Brain pericyte (primary cell): ENCODE measurements at regions not wholly inside any gene's neighbourhood (a gene's known extent, or its start where the extent isn't known, plus 50 kb on each side); places are given as distances from the start of the nearest gene placed in this dataset.
"Not testable (repeated sequence)": the region's sequence is repeated elsewhere in the genome, so short reads cannot be mapped to it uniquely, and the experiment has no call there.

Source experiments
- DNase-seq: peaks from one replicate; pipeline ENCODE4 v3.0.0-alpha.2; 2012; ENCODE audit warnings: low read depth, low spot score

DNA sequence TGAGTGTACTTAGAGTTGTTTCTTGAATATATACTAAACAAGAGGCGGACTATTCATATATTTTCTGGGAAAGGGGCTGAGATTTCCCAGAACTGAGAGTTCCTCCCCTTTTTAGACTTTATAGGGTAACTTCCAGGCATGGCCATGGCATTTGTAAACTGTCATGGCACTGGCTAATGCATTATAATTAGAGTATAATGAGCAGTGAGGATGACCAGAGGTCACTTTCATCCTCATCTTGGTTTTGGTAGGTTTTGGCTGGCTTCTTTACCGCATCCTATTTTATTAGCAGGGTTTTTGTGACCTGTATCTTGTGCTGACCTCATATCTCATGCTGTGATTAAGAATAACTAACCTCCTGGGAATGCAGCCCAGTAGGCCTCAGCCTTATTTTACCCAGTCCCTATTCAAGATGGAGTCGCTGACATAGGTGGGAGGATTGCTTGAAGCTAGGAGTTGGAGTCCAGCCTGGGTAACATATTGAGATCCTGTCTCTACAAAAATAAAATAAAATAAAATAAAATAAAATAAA, 91.4 kb downstream of the MOBP start:
- no peak for DNase-seq

DNA sequence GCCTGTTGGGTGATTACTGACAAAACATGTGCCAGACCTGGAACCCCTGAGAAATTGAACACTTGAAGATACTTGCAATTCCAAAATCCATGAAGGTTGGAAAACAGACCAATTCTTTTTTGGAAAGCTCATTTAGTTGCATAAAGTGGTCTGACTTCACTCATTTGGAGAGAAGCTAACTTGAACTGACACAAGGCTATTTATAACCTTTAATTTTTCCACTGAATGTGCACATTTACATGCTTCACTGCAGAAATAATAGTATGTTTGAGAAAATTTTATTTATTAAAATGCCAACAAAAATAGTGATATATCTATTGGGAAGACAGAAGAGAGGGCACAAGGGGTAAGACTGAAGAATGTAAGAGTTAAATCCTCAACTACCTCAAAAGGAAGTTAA, 92.1 kb downstream of the MOBP start:
- no peak for DNase-seq

DNA sequence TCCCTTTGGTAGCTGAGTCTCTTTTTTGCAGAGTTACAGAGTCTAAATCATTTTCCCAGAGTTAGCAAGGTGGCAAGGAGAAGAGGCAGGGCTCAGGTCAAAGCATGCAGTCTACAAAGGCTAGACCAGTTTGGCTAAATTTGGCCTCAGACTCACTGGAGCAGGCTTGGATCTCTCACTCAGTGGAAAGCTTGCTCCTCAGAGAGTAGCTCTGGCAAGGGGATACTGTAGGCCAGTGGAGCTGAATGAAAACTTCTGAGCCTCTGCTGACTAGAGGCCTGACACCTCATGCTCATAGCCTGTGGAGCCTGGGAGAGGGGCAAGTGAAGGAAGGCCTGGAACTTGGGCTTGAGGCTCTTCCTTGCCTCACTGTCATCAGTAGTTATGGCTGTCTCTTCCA, 101.0 kb downstream of the MOBP start:
- DNase-seq = no peak

DNA sequence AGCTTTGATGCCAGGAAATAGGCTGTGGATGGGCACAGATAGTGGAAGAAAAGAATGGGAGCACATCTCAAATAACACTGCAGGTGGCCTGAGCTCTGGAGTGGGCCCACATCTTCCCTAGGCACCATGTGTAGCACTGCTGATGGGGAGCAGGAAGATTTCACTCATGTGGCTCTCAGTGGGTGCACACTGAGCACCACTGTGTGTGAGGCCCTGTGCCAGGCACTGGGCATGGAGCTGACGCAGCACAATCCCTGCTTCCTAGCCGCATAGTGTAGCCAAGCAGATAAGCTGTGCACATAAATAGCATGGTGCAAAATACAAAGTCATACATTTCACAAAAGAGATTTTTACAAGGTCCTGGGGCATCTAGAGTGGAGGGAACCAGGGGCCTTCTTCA, 101.6 kb downstream of the MOBP start:
- DNase-seq = no peak

DNA sequence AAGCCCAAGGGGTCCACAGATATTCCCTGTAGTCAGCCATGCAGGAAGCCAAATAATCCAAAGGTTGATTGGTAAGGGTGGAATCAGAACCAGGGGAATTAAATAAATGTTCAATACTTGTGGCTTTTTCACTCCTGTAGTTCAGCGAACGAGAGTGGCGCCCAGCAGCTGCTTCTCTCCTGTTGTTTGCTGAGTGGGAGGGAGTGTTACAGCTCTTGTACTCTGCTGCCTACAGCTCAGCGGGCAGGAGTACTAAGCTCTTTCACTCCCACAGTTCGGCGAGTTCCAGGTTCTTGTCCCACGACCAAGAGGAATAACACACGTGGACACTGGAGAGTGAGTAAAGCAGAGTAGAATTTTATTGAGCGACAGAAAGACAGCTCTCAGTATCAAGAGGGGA, 105.9 kb downstream of the MOBP start:
- DNase-seq = no peak

DNA sequence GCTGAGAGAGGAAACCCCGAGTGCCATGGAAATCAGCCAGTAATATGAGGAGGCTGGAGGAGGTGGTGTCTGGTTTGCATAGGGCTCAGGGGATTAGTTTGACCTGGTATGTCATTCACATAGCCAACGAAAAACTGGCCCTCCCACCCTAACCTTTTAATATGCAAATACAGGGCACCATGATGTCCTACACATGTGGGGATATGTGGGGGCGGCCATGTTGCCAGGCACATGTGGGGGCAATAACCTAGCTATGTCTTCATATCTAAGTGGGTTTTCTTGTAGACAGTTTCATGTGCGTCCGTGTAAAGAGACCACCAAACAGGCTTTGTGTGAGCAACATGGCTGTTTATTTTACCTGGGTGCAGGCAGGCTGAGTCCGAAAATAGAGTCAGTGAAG, 110.1 kb downstream of the MOBP start:
- DNase-seq = no peak

DNA sequence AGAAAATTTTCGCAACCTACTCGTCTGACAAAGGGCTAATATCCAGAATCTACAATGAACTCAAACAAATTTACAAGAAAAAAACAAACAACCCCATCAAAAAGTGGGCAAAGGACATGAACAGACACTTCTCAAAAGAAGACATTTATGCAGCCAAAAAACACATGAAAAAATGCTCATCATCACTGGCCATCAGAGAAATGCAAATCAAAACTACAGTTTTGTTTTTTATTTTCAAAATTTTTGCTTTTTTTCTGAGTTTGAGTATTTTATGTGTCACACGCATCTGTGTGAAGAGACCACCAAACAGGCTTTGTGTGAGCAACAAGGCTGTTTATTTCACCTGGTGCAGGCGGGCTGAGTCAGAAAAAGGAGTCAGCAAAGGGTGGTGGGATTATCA, 118.7 kb downstream of the MOBP start:
- DNase-seq = not testable (repeated sequence)

DNA sequence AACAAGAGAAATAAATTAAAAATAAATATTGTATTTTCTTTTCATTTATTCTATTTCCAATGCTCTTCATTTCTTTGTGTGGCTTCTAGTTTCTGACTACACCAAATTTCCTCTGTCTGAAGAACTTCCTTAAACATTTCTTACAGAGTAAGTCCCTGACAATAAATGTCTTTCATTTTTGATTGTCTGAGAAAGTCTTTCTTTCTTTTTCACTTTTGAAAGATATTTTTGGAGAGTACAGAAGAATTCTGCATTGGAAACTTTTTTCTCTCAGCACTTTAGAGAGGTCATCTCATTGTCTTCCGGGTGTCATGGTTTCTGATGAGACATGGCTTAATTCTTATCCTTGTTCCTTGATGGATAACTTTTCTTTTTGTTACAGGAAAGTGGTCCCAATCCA, 119.6 kb downstream of the MOBP start:
- DNase-seq = no peak

DNA sequence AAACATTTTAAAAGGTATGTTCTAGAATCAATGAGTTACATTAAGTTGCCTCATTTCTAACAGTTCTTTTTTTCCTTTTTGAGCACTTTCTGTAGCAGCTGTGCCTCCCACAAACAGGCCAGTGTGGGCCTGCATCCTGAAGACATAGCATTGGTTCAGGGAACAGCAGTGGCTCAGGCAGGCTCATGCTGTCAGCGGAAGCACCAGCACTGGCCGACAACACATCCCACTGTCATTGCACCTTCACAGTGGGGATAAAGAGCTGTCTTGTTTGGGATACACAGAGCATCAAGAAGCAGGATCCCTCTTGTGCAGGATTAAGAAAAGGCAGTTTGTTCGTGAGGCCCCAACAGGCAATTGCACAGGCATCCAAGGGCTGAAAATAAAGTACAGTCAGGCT, 123.3 kb downstream of the MOBP start:
- no peak for DNase-seq

DNA sequence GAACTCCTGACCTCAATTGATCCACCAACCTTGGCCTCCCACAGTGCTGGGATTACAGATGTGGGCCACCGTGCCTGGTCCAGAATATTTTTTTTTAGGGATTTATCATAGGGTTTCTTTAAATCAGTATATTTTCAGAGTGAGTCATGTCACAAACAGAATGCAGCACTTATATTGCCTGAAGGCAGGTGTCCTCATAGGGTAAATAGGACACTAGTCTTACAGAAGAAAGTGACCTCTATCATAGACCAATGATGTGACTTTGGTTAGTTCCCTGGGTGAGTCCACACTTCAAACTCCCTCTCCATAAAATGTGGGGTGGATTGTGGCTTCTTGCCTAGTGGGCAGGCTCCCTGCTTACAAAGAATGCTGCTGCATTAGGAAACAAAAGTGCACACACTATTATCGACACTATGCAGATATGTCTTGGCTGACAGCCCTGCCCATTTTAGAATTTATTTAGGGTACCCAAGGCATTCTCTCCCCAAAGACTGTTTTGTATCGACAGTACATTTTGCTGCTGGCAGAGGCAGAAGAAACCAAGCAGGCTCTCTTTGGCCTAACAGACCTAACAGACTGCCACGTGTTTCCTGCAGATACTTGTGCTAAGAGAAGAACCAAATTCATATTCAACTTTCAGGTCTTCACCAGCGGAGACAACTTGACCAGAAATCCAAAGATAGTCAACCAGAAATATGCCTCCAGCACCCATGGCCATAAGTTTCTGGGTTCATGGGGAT, 125.0 kb downstream of the MOBP start:
- DNase-seq = no peak

DNA sequence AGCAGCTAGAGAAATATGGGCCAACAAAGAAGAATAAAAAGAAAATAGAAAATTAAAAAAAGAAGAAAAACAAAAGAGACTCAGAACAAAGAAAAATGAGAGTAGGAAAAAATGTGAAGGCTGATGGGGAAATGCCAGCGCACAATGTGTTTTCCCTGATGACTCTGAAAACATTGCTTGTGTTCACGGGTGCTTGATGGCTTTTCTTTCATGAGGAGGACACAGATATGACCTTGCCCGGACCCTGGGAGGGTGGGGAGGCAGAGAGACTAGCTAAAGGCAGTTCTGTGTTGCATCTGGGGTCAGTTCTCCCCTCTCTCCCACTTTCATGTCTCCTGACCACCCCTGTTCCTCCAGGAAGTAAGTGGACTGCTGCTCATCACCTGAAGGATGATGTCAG, 125.9 kb downstream of the MOBP start:
- DNase-seq = no peak

DNA sequence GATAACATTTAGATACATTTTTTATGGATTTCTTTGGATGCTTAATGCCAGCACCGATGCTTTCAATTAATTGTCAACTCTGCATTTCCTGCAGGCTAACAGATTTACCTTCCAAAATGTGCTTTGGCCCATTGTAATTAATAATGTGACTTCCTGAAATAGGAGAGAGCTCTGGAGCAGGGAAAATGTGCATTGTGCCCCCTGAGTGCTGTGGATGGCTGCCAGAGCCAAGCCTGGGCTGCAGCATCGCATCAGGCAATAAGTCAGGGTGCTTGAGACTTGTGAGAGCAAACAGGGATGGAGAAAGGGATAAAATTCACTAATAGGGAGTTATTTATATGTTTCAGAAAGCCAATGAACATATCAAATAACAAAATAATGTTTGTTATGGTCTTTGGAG, 133.8 kb downstream of the MOBP start:
- DNase-seq = no peak

DNA sequence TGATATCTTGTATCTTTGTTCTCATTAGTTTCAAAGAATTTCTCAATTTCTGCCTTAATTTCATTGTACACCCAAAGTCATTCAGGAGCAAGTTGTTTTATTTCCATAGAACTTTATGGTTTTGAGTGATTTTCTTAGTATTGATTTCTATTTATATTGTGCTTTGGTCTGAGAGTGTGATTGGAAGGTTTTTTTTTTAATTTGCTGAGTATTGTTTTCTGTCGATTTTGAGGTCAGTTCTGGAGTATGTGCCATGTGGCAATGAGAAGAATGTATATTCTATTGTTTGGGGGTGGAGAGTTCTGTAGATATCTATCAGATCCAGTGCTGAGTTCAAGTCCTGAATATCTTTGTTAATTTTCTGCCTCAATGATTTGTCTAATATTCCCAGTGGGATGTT, 138.4 kb downstream of the MOBP start:
- no peak for DNase-seq

DNA sequence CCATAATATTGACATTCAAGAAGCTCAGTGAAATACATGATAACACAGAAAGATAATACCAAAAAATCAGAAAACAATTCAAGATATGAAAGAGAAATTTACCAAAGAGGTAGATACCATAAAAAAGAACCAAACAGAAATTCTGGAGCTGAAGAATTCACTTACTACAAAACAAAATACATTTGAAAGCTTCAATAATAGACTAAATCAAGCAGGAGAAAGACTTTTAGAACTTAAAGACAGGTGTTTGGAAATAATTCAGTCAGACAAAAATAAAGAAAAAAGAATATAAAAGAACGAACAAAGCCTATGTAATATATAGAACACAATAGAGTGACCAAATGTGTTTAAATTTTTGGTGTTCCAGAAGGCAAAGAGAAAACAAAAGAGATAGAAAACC, 158.7 kb downstream of the MOBP start:
- no peak for DNase-seq

DNA sequence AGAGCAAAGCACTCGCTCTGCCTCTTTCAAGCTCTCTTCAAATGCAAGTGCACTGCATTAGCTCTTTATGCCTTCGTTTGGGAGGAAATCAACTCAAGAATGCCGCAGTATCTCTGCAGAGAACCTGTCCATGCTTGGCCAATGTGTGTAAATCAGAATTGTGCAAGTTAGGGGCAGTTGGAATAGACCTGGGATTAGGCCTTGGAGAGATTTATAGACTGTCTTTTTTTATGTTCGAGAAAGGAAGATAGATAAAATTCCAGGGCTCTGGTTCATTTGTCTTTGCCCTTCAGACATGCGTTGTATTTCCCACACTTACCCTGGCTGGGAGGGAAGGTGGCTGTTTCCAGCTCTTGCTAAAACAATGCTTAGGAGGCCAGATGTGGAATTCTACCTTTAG, 163.7 kb downstream of the MOBP start:
- no peak for DNase-seq

DNA sequence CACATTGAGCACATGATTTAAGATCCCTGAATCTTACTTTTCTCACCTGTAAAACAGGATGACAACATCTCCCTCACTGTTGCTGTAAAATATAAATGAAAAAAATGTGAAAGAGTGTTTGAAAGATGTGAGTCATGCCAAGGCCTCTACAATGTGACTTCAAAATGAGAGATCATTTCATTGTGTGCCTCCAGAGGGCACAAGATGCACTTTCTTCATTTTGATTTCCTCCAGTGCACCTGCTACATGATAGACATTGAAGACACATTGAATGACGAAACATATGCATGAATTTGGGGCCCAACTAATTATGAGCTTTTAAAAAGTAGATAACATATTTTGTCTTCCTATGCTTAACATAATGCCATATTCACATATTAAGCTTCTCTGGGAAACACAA, 170.3 kb downstream of the MOBP start:
- DNase-seq = no peak

DNA sequence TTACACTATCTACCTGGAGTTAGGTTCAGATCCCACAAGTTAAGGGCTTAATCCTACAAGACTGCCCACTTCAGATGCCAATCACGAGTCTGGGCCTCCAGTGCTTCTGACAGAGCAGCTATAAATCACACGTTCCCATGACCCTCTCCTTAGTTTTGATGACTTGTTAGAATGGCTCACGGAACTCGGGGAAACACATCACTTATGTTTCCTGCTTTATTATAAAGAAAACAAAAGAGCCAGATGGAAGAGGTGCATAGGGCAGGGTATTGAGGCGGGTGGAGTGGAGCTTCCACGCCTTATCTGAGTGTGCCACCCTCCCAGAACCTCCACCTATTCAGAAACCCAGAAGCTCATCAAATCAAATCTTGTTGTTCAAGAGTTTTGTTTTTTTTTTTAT, 170.8 kb downstream of the MOBP start:
- DNase-seq = no peak

DNA sequence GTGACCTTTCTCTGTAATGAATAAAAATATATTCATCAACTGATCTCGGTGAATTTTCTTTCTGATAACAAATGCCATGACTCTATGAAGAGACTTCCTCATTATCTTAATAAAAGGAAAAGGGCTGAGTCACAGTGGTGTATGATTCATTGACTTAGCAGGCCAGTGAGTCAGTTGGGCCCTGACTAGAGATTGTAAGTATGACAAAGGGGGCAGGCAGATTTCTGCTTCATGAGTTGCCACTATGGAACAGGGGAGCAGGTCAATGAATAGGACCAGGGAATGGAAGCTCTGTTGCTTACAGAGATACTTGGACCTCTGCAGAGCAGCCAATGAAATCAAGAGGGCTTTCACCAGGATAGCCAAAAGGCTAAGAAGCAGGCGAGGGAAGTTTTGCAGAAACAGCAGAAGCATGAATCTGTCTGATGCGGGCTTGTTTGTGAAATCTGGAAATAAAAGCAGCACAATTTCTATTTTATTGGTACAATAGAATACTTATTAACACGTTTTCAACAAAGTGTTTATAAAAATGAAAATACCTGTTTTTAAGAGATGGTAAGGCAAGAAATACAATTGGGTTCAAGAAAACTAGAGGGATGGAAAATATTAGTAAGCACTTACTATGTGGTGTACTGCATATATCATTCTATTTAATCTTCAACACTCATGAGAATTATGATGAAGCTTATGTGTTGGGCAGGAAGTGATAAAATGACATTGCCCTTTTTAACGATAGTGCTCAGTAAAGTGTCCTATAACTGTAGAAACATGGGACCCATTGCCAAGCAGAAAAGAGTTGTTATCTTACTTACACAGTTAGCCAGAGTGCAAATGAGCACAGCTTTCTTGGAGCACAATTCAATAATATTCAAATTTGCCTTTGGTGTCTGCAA, 169.8 kb upstream of the MYRIP start:
- DNase-seq = peak; percentile 25

DNA sequence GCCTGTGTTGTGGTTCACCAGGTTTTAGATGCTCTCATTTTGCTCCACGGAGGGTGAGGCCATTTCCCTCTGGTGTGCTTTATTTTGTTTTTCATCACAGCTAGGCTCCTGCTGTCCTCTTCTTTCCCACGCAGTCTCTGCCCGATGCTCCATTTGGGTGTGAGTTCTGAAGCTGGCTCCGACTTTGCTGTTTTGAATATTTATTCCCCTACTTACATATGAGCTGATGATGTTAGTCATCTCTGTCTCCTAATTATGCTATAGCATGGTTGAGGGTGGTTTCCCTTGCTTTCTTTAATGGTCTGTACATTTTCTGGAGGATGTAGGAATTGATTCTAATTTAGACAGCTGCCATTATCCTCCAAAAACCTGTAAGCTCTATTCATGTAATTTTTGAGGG, 168.1 kb upstream of the MYRIP start:
- no peak for DNase-seq

DNA sequence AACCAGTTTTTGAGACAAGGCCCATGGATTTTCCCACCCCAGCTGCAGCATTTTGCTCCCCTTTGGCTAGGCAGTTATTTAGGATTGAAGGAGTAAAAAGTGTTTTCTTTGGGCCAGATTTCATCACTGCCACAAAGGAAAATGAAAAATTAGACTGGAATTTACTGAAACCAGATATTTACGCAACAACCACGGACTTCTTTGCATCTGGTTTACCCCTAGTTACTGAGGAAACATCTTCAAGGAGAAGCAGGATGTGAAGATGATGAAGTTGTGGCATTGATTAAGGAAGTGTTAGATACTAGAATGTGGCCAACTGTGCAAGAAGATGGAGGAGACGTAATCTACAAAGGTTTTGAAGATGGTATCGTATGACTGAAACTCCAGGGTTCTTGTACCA, 165.2 kb upstream of the MYRIP start:
- DNase-seq = no peak

DNA sequence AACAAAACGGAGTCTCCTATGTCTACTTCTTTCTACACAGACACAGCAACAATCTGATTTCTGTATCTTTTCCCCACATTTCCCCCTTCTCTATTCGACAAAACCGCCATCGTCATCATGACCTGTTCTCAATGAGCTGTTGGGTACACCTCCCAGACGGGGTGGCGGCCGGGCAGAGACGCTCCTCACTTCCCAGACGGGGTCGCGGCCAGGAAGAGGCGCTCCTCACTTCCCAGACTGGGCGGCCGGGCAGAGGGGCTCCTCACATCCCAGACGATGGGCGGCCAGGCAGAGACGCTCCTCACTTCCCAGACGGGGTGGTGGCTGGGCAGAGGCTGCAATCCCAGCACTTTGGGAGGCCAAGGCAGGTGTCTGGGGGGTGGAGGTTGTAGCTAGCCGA, 158.2 kb upstream of the MYRIP start:
- DNase-seq = not testable (repeated sequence)

DNA sequence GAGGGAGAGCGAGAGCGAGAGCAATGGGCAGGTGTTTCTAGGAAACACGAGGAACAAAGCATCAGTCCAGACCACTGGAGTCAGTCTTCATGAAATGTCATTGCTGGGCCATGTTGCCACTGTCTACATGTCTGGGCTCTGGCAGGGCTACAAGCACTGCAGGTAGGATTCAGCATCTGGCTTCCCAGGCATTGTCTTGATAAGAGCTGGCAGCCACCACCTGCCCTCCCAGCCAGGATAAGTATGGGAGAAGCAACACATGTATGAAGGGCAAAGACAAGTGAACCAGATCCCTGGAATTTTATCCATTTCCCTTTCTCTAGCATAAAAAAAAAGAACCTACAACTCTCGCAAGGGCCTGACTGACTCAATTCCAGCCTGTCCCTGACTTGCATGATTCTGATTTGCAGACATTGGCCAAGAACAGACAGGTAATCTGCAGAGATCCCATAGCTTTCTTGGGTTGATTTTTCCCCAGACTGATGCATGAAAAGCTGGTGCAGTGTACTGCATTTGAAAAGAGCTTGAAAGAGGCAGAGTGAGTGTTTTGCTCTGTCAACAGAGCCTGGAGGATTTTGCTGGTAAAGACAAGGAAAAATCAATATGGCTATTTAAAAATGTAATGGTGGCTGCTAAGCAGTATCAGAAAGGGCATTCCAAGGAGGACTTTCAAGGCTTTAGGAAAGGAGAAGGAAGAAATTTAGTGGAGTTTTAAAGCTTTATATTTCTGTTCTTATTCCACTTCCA, 157.2 kb upstream of the MYRIP start:
- no peak for DNase-seq
